CD4-positive, alpha-beta T cell treated with Interleukin-1 beta for 1 hour (primary cell): ENCODE measurements at regions not wholly inside any gene's neighbourhood (a gene's known extent, or its start where the extent isn't known, plus 50 kb on each side); places are given as distances from the start of the nearest gene placed in this dataset.

Source experiments
- DNase-seq, 2 donors: peaks; one replicate each; pipeline ENCODE4 v3.0.0-alpha.2; 2020 to 2022

DNA sequence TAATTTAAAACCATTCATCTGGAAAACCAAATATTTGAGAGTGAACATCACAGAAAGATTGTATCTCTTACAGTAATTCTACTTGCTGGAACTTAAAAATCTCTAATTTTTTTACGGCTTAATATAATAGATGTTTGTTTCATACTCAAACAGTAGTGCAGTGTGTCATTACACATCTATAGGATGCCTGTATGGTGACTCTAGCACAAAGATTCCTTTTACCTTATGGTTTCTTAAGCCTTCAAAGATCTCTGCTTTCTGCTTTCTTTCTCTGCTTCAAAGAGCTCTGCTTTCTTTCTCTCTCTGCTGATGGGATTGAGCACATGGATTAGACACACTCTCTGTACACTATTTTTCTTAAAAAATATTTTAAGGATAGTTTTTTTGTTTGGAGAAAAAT is 374.0 kb upstream of the CDH9 start:
- no peak for DNase-seq

DNA sequence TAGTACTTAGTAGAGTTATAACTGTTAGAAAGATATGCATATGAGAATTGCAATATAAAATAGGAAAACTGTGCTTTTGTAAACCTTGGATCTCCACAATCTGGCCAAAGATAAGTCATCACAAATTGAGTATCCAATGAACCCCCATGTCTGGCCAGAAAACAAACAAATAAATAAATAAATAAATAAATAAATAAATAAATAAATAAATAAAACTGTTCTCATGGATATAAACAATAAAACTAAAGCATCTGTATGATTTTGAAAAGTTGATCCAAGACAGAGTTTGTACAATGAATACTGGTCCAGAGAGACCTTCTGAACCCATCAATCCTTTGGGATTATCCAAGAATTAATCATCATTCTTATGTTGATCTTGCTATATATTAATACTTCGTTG is 367.6 kb upstream of the CDH9 start:
- no peak for DNase-seq

DNA sequence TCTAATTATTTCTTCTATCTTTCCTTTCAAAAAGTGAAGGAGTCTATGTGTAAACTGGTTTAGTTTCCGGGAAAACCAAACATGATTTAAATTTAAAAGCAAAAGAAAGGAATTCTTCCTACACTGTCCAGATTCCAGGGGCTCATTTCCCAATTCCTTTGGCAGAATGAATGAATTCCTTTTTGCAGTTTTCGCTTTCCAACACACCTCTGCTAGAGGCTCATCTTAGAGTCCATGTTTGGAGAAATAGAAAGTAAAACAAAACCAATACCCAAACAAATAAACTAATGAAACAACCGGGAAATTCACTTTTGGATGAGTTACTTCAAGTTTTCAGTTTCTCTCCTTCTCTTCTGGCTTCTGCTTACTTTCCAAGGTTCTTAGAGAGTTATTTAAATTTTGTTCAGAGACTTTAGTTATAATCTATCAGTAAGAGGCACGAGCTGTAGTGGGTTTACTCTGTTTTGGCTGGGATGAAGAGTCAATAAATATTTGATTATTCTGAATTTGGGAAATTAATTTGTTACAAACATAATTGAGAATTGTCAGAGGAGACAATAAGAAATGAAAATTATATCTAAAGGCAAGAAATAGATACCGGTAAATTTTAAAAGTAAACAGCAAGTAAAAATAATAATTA is 365.0 kb upstream of the CDH9 start:
- no peak for DNase-seq

DNA sequence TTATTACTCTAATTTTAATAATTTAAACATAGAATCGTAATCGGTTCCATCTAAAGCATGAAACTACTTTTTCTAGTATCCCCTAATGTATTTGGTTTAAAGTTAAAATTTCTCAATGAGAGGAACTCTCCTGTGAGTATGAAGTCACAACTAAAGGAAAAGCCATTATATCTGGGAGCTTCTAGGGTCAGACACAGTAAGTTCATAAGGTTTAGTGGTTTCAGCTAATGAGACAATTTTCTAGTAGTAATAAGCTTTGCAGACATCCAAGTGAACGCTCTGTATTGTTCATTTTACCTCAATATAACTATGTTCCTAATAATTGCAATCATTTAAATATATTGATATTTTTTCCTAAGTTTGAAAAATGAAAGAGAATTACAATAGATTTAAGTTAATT is 364.4 kb upstream of the CDH9 start:
- DNase-seq, result no peak

DNA sequence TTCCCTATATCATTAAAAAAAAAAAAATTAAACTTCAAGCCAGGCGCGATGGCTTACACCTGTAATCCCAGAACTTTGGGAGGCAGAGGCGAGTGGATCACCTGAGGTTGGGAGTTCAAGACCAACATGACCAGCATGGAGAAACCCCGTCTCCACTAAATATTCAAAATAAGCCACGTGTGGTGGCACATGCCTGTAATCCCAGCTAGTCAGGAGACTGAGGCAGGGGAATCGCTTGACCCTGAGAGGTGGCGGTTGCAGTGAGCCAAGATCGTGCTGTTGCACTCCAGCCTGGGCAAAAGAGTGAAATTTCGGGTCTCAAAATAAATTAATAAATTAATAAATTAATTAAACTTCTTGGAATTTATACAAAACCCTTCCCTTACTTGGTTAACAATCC is 358.6 kb upstream of the CDH9 start:
- DNase-seq, result no peak

DNA sequence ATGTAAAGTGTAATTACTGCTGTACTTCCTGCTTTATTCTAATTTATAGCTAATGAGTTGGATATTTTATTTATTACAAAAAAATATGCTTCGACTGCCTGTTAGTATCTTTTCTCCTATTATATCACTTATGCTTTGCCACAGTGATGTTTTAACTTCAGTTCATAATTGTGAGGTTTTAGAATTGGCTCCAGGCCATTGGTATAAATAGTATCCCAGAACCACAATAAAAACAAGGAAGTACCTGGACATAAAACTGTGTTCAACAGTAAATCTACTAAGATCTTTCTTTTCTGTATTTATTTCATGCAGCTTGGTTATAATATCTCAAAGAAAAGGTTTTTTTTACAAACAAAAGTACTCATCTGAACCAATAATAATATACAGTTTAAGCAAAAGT is 354.3 kb upstream of the CDH9 start:
- DNase-seq, result no peak

DNA sequence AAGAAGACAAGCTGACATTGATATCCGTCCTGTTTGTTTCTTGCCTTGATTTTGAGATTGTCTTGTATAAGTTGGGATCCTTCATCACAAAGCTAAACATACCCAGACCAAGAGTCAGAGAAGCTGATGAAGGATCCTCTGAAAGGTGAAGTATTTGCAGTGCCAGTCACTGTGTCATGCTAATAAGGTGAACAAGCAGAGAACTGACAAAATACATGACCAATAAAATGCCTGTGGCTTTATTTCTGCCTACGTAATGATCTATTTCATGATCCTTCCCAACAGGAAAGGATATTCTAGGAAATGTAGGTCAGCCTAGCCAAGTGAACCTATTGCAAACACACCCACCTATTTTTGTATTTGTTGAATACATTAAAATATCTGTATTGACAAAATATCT is 351.3 kb upstream of the CDH9 start:
- no peak for DNase-seq

DNA sequence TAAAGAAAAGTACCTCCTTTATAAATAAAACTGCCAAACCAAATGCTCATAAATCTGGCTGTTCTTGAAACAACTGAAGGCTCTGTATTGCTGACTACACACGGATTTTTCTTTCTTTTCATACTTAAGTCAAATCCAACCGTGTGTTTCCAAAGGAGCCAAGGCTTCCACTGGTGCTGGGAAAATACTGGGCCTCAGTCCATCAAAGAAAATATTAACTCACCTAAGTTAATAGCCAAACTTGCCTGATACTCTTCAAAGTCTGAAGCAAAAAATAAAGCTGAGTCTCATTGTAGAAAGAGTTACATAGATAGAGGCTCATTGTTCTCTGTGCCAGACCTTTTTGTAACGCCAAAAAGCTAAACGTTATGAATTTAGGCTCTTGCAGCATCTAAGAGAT is 350.4 kb upstream of the CDH9 start:
- DNase-seq, result no peak

DNA sequence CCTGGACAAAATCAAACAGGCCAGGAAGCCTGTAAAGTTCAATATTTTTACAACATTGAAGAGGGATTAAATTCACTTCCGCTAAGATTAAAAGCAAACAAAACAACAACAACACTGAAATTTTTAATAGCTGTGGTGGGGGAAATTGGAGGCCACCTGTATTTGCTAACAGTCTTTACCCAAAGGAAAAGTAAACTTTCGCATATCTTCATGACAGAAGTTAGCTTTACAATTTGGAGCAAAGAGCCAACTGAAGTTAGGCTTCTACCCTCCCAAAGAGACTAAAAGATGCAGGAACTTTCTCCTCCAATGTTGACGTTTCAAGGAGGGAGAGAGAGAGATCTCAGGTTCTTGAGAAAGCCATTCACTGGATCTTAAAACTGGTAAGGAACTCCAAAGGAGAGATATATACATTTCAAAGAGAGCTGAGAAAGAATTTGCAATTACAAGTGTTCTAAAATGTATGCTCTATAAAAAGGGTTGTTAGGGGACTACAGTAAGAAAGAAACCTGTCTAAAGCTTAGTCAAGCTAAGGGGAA is 349.2 kb upstream of the CDH9 start:
- DNase-seq, result no peak

DNA sequence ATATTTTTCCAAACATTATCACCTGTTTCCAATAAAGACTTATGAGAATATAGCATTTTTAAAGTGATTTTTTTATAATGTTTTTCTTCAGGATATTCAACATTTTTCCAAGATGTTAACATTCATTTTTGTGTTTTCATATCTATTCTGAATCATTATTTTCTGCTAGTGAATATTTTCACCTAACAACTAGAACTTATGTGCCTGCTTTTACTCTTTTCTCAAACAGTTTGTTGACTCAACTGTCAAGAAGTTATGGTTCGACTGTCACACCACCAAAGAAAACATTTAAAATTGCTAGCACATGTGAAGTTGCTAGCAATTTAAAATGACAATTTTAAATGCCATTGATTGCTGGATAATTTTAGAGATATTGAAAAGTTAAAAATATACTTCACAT is 343.3 kb upstream of the CDH9 start:
- DNase-seq, result no peak

DNA sequence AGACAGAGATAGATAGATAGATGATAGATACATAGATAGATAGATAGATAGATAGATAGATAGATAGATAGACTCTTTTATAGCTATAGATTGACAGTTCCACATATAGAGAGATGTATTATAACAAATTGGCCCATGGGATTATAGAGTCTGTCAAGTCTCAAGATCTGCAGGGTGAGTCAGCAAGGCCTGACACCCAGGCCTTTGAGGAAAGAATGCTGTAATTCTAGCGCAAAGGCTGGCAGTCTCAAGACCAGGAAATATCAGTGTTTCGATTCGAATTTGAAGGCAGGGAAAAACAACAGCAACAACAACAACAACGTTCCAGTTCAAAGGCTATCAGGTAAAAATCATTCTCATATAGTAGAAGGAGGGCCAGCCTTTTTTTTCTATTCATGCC is 339.2 kb upstream of the CDH9 start:
- DNase-seq, result no peak

DNA sequence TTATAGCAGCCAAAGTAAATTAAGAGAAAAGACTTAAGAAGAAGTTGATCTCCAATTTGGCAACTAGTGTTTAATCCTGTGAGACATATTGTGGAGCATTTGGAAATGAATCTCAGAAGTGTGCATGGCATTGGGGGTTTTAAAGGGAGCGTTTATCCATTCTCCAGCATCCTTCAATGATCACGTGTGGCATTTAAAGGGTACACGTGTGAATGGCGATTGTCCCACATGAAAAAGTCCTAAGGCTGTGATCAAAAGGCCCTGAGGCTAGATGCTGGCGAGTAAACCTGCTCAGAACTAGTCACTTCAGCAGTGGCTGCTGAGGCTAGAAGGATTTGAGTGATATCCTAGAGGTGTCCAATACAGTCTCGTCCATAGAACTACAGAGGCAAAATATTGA is 315.6 kb upstream of the CDH9 start:
- DNase-seq, result no peak

DNA sequence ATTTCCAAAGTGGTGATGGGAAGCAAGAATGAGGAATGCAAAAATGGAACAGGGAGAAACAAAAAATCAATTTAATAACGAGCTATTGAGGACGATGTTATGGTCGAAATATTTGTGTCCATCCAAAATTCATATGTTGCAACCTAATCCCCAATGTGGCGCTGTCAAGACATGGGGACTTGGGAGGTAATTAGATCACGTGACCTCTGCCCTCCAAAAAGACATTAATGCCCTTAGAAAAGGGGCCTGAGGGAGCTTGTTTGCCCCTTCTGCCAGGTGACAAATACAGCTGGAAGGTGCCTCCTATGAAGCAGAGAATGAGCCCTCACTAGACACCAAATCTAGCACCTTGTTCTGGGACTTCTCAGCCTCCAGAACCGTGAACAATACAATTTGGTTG is 315.2 kb upstream of the CDH9 start:
- no peak for DNase-seq

DNA sequence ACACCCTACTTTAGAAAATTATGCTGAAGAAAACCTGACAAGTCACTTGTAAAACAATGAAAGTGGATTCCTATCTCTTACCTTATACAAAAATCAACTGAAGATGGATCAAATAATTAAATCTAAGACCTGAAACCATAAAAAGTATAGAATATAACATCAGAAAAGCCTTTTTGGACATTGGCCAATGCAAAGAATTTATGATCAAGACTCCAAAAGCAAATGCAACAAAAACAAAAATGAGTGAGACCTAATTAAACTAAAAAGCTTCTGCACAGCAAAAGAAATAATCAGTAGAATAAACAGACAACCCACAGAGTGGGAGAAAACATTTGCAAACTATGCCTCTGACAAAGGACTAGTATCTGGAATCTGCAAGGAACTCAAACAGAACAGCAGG is 303.0 kb upstream of the CDH9 start:
- no peak for DNase-seq

DNA sequence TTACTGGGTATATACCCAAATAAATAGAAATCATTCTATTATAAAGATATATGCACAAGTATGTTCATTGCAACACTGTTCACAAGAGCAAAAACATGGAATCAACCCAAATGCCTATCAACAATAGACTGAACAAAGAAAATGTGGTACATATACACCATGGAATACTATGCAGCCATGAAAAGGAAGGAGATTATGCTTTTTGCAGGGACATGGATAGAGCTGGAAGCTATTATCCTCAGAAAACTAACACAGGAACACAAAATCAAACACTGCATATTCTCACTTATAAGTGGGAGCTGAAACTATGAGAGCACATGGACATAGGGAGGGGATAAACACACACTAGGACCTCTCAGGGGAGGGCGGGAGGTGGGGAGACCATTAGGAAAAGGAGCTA is 298.4 kb upstream of the CDH9 start:
- no peak for DNase-seq

DNA sequence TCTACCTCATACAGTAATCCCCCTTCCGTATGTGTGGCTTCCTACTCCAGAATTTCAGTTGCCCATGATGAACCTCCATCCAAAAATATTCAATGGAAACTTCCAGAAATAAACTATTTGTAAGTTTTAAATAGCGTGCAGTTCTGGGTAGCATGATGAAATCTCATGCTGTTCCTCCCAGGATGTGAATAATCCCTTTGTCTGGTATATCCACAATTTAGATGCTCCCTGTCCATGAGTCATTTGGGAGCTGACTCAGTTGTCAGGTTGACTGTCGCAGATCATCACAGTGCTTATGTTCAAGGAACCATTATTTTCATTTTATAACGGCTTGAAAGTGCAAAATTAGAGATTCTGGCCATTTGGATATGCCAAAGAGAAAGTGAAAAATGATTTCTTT is 290.1 kb upstream of the CDH9 start:
- DNase-seq, result no peak

DNA sequence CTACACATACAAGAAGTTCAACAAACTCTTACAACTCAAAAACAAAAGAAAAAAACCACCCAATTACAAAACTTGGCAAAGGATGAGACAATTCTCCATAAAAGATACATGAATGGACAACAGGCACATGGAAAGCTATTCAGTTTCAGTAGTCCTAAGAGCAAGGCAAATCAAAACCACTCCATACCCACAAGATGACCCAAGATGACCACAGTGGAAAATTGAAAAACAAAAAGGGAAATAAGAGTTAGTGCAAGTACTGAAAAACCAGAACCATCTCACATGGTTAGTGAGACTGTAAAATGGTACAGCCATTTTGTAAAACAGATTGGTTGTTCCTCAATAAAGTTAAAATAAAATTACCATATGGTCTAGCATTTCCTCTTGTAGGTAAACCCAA is 287.1 kb upstream of the CDH9 start:
- no peak for DNase-seq

DNA sequence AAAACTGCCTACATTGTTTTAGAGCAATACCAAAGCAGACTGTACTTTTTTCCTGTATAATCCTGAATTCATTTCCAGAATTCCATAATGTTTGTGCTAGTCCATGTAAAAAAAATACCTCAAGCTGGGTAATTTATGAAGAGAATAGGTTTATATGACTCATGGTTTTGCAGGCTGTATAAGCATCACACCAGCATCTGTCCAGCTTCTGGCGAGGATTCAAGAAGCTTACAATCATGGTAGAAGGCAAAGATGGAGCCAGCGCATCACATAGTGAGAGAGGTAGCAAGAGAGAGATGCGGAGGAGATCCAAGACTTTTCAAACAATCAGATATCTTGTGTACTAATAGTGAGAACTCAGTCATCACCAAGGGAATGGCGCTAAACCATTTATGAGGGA is 280.3 kb upstream of the CDH9 start:
- DNase-seq, result no peak

DNA sequence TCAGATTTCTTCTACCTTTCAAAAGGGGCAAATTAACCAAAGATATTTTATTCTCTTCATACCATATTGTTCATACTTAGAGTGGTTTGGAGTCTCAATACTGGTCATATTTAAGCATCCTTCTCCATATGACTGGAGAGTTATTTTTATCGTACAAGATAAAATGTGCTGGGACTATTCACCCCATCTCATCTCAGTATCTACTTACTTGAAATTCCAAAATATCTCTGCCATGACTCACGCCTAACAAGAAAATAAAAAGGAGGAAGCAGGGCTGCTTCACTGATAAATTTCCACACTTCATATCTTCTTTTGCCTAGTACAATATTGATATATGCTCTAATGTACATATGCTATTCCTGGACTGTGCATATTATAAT is 277.9 kb upstream of the CDH9 start:
- no peak for DNase-seq

DNA sequence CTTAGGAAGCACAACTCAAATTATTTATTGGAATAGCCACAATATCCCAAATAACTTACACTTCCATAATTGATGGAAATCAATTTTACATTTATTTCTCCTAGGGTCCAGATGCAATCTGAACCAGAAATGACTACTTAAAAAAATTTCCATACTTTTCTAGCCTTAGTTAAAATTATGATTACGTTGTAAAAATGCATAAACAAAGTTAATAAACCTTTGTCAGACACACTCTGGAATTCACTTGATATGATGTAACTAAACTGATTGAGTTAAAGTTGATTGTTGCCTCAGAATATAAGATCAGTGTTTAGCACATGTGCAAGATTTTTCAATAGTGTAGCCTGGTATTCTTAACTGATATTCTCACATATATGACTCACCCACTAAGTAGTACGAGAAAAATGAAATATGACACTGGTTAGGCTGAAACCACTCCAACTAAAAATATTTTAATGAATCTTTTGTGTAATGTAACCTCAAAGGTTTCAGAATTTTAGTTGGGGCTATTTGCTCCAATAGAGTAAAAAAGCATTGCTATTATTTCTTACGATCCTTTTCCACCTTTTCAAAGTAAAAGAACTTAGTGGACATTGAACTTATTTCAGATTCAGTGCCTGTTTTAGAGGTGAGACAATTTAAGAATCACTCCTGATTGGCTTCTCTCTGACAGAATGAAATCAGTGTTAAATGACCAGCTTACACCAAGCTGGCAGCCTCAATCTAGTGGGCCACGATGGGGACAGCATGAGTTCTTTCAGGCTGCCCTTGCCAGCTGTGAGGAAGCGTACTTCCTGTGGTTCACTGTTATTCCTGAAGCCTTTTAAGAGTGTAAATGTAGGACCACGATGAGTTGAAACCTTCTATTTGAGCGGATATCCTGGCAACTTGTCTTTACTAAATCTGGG is 277.2 kb upstream of the CDH9 start:
- no peak for DNase-seq

DNA sequence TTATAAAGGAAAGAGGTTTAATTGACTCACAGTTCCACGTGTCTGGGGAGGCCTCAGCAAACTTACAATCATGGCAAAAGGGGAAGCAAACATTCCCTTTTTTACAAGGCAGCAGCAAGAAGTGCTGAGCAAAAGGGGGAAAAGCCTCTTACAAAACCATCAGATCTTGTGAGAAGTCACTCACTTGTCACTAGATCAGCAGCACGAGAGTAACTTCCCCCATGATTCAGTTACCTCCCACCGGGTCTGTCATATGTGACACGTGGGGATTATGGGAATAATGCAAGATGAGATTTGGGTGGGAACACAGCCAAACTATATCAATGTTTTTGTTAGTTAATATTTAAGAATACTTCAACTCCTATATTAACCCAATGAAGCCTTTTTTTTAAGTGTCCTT is 275.2 kb upstream of the CDH9 start:
- DNase-seq, result no peak

DNA sequence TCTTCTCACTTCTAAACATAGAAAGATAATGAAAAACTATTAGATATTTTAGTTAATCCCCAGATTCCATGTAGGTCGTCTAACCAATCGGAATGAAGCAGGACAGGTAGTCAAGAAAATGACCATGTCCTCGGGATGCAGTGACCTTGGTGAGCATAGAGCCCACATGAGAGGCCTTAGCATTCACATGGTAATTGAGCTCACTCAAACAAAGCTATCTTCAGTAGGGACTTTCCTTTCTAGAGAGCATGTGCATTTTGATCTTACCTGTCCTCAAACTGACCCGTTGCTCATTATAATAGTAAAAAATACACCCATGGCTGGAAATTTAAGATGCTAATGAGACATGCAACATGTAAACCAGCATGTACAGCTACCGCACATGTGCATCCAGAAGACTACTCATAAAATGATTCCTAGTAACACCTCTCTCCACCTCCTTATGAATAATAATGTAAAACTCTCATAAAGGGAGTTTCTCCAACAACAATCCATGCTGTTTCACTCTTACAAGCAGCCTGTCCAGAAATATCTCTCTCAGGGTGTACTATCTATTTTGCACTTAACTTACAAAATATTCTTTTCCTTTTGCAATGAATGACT is 274.0 kb upstream of the CDH9 start:
- no peak for DNase-seq

DNA sequence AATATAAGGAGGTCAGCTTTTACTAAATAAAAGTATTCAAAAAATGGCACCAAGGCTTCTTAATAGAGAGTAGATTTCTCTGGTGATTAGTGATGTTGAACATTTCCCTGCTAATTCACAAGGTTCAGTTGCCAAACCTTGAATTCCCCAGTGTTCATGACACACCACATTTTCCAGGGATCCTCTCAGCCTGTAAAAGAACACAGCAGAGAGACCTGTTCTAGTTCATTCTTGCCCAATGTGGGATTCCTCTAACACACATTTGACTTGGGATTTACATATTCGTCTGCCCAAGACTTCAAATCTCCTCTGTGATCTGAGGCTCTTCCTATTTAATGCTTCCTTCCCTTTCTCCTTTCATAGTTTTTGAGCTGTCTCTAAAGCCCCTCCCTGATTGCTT is 273.2 kb upstream of the CDH9 start:
- DNase-seq, result no peak

DNA sequence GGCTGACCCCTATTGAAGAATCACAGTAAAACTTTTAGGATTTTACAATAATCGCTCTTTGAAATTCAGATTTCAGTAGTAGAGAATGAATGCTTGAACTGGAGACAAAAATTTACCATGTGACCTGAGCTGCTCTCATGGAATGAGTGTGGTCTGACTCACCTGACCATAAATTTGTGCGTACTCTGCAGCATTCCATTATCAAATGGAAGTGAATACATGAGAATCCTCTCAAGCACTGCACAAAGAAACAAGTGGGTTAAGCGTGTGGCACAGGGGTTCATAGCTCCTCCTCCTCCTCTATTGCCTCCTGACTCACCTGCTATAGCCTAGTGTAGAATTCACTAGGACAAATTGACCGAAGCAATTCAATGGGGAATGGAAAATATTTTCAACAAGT is 269.8 kb upstream of the CDH9 start:
- no peak for DNase-seq
